ENCODE measurements at regions not wholly inside any gene's neighbourhood (a gene's known extent, or its start where the extent isn't known, plus 50 kb on each side); places are given as distances from the start of the nearest gene placed in this dataset.

DNA sequence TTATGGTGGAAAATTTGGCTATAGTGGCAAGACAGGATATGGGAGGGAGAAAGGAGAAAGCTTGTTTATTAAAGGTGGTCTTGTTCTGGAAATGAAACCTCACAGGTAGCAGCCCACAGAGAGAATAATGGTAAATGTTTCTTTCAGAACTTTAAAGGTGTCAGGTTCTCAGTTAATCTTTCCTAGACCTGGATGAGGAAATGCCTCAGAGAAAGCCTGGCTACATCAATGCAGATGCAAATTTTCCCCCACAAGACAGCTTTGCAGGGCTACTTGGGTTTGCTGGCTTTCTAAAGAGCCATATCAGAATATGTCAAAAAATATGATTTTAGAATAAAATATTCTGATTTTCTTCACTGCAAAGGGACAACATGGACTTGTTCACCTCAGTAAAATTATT lies 715.0 kb downstream of the FAM133A start:
- no peak for TF ChIP-seq GATA3 (IDR thresholded peaks at IDR 0.05; ENCODE audit: low read depth, low read length)
- no peak for TF ChIP-seq GATA2 (IDR thresholded peaks at IDR 0.05; ENCODE audit: low read depth, low read length)

Measured in SH-SY5Y (cell line).